ENCODE measurements at regions not wholly inside any gene's neighbourhood (a gene's known extent, or its start where the extent isn't known, plus 50 kb on each side); places are given as distances from the start of the nearest gene placed in this dataset.
"Not testable (repeated sequence)": the region's sequence is repeated elsewhere in the genome, so short reads cannot be mapped to it uniquely, and the experiment has no call there.

- TF ChIP-seq, protein P1, sequence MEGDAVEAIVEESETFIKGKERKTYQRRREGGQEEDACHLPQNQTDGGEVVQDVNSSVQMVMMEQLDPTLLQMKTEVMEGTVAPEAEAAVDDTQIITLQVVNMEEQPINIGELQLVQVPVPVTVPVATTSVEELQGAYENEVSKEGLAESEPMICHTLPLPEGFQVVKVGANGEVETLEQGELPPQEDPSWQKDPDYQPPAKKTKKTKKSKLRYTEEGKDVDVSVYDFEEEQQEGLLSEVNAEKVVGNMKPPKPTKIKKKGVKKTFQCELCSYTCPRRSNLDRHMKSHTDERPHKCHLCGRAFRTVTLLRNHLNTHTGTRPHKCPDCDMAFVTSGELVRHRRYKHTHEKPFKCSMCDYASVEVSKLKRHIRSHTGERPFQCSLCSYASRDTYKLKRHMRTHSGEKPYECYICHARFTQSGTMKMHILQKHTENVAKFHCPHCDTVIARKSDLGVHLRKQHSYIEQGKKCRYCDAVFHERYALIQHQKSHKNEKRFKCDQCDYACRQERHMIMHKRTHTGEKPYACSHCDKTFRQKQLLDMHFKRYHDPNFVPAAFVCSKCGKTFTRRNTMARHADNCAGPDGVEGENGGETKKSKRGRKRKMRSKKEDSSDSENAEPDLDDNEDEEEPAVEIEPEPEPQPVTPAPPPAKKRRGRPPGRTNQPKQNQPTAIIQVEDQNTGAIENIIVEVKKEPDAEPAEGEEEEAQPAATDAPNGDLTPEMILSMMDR (IDR thresholded peaks at IDR 0.05): no peak
- TF ChIP-seq POLR2AphosphoS5 (IDR thresholded peaks at IDR 0.05; ENCODE audit: insufficient read depth in 1 of 2, low read depth in 1 of 2) (no peak), POLR2A (IDR thresholded peaks at IDR 0.05) (no peak)
- no peak for DNase-seq (ENCODE audit: extremely low spot score in 2 of 2)
- Histone ChIP-seq H3K27me3 (no peaks in the 10 kb centered on the region), H3K27ac (no peak overlapping the region), H3K36me3 (no peaks in the 10 kb centered on the region), H3K4me1 (no peaks in the 10 kb centered on the region), H3K4me3 (no peak overlapping the region), H3K9me3 (peaks cover 39% of the 10 kb centered on the region)
- intact Hi-C loops (cut with DNase I): no loop called here
Measured at GRCh38 chr2:89784960-89785359, 1093.5 kb downstream of the RPIA start.

- H3K9me3 ChIP-seq: peaks cover 40% of the 10 kb centered on the region
Measured at GRCh38 chr2:89785528-89785927, 1094.1 kb downstream of the RPIA start.

GRCh38 chr2:89786642-89787041 lies 1095.2 kb downstream of the RPIA start:
- peaks cover 38% of the 10 kb centered on the region for H3K9me3 ChIP-seq
- H3K27me3 ChIP-seq; H3K27ac ChIP-seq; H3K4me3 ChIP-seq; H3K36me3 ChIP-seq; DNase-seq (ENCODE audit: extremely low spot score in 2 of 2); H3K4me1 ChIP-seq; intact Hi-C loops (cut with DNase I): not testable (repeated sequence)

More at GRCh38 chr2:89785528-89785927, 1094.1 kb downstream of the RPIA start:
- H3K27me3 ChIP-seq; DNase-seq (ENCODE audit: extremely low spot score in 2 of 2); H3K4me3 ChIP-seq; H3K4me1 ChIP-seq; intact Hi-C loops (cut with DNase I); H3K36me3 ChIP-seq; H3K27ac ChIP-seq: not testable (repeated sequence)

- H3K4me1 ChIP-seq; H3K27ac ChIP-seq; H3K27me3 ChIP-seq; H3K36me3 ChIP-seq; H3K4me3 ChIP-seq; intact Hi-C loops (cut with DNase I); DNase-seq (ENCODE audit: extremely low spot score in 2 of 2): not testable (repeated sequence)
- H3K9me3 ChIP-seq: peaks cover 23% of the 10 kb centered on the region
Measured at GRCh38 chr2:89795530-89795929, 1104.1 kb downstream of the RPIA start.

DNA sequence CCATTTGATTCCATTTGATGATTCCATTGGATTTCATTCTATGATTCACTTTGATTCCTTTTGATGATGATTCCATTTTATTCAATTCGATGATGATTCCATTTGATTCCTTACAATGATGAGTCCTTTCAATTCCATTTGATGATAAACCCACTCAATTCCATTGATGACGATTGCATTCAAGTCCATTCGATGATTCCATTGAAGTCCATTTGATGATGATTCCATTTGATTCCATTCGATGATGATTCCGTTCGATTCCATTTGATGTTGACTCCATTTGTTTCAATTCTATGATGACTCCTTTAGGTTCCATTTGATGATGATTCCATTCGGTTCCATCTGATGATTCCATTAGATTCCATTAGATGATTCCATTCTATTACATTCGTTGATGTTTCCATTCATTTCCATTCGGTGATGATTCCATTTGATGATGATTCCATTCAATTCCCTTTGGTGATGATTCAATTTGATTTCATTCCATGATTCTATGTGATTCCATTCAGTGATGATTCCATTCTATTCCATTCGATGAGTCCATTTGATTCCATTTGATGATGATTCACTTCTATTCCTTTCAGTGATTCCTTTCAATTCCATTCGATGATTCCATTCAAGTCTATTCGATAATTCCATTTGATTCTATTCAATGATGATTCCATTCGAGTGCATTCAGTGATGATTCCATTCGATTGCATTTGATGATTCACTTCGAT lies 1106.0 kb downstream of the RPIA start:
- no peak for TF ChIP-seq POLR2AphosphoS5 (IDR thresholded peaks at IDR 0.05; ENCODE audit: insufficient read depth in 1 of 2, low read depth in 1 of 2)
- TF ChIP-seq, protein P1 (IDR thresholded peaks at IDR 0.05): no peak
- TF ChIP-seq POLR2A (IDR thresholded peaks at IDR 0.05): no peak
- no peaks in the 10 kb centered on the region for H3K27me3 ChIP-seq
- no peak overlapping the region for H3K4me3 ChIP-seq
- intact Hi-C loops (cut with DNase I): no loop called here
- peaks cover 25% of the 10 kb centered on the region for H3K9me3 ChIP-seq
- no peak for DNase-seq (ENCODE audit: extremely low spot score in 2 of 2)
- no peak overlapping the region for H3K27ac ChIP-seq
- H3K4me1 ChIP-seq: no peaks in the 10 kb centered on the region
- H3K36me3 ChIP-seq: no peaks in the 10 kb centered on the region

- H3K4me3 ChIP-seq; H3K36me3 ChIP-seq; intact Hi-C loops (cut with DNase I): not testable (repeated sequence)
Measured at GRCh38 chr2:89801207-89801606, 1109.7 kb downstream of the RPIA start.

GRCh38 chr2:89806363-89806762 lies 1114.9 kb downstream of the RPIA start:
- DNase-seq (ENCODE audit: extremely low spot score in 2 of 2); H3K27me3 ChIP-seq; H3K36me3 ChIP-seq; H3K4me1 ChIP-seq; H3K4me3 ChIP-seq; H3K27ac ChIP-seq; intact Hi-C loops (cut with DNase I): not testable (repeated sequence)
- peaks cover 38% of the 10 kb centered on the region for H3K9me3 ChIP-seq

More at GRCh38 chr2:89801207-89801606, 1109.7 kb downstream of the RPIA start:
- H3K27ac ChIP-seq; DNase-seq (ENCODE audit: extremely low spot score in 2 of 2); H3K27me3 ChIP-seq; H3K4me1 ChIP-seq: not testable (repeated sequence)
- H3K9me3 ChIP-seq: peaks cover 23% of the 10 kb centered on the region

DNA sequence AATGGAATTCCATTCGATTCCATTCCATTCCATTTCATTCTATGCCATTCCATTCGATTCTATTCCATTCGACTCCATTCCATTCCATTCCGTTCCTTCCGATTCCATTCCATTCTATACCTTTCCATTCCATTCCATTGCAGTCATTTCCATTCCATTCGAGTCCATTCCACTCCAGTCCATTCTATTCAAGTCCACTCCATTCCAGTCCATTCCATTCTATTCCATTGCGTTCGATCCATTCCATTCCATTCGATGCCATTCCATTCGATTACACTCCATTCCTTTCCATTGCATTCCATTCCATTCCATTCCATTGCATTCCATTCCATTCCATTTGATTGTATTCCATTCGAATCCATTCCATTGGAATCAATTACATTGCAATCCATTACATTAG lies 1119.8 kb downstream of the RPIA start:
- DNase-seq (ENCODE audit: extremely low spot score in 2 of 2): no peak
- TF ChIP-seq POLR2AphosphoS5 (IDR thresholded peaks at IDR 0.05; ENCODE audit: insufficient read depth in 1 of 2, low read depth in 1 of 2): no peak
- TF ChIP-seq, protein P1 (IDR thresholded peaks at IDR 0.05): no peak
- TF ChIP-seq POLR2A (IDR thresholded peaks at IDR 0.05): no peak
- Histone ChIP-seq H3K9me3 (peaks cover 24% of the 10 kb centered on the region), H3K4me1 (no peaks in the 10 kb centered on the region), H3K27ac (no peak overlapping the region), H3K27me3 (no peaks in the 10 kb centered on the region), H3K36me3 (no peaks in the 10 kb centered on the region), H3K4me3 (no peak overlapping the region)
- intact Hi-C loops (cut with DNase I): no loop called here

- DNase-seq (ENCODE audit: extremely low spot score in 2 of 2); H3K27me3 ChIP-seq; H3K4me1 ChIP-seq; H3K4me3 ChIP-seq; intact Hi-C loops (cut with DNase I); H3K36me3 ChIP-seq; H3K27ac ChIP-seq: not testable (repeated sequence)
- peaks cover 21% of the 10 kb centered on the region for H3K9me3 ChIP-seq
Measured at GRCh38 chr2:89811910-89812309, 1120.4 kb downstream of the RPIA start.

- H3K36me3 ChIP-seq; H3K27me3 ChIP-seq; H3K4me1 ChIP-seq; H3K4me3 ChIP-seq; H3K27ac ChIP-seq; DNase-seq (ENCODE audit: extremely low spot score in 2 of 2); intact Hi-C loops (cut with DNase I): not testable (repeated sequence)
- H3K9me3 ChIP-seq: peaks cover 16% of the 10 kb centered on the region
Measured at GRCh38 chr2:89814359-89814758, 1122.9 kb downstream of the RPIA start.

Data from vagina (tissue), 2 donors.